ENCODE measurements at regions not wholly inside any gene's neighbourhood (a gene's known extent, or its start where the extent isn't known, plus 50 kb on each side); places are given as distances from the start of the nearest gene placed in this dataset.

DNA sequence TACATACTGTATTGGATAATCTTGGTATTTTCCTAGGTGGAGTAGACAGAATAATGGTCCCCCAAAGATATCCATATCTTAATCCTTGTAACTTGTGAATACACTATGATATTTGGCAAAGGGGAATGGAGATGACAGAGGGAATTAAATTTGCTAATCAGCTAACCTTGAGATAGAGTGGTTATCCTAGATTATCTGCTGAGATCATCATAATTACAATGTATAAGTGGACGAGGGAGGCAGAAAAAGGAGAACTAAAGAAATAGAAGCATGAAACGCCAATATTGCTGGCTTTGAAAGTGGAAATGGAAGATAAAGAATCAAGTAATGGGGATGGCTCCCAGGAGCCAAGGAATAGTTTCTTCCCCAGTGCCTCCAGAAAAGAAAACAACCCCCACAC, 398.7 kb downstream of the NOVA1 start:
- Histone ChIP-seq H3K23ac (ENCODE audit: low read depth, low read length) (no peak overlapping the region), H4K20me1 (ENCODE audit: insufficient read depth, low read length) (no peaks in the 10 kb centered on the region), H3K4me2 (ENCODE audit: low read depth, low read length) (no peak overlapping the region), H2AFZ (replicated peaks; ENCODE audit: low read length, poor library complexity) (no peak overlapping the region), H2BK5ac (ENCODE audit: low read depth, low read length, poor library complexity, severe bottlenecking) (no peak overlapping the region), H3K56ac (ENCODE audit: extremely low read depth, insufficient read depth, low read length) (no peak overlapping the region), H3K9me3 (ENCODE audit: control insufficient read depth, insufficient read depth, low read length) (no peaks in the 10 kb centered on the region), H2AK9ac (replicated peaks; ENCODE audit: low read depth, low read length, poor library complexity) (no peak overlapping the region), H3K27ac (ENCODE audit: insufficient read depth, low read length) (no peak overlapping the region), H3K9ac (ENCODE audit: low read depth, low read length) (no peak overlapping the region), H2BK15ac (ENCODE audit: low read depth, low read length) (no peak overlapping the region), H3K36me3 (ENCODE audit: control insufficient read depth, insufficient read depth, low read length) (no peaks in the 10 kb centered on the region), H3K18ac (ENCODE audit: low read depth, low read length) (no peak overlapping the region), H4K8ac (ENCODE audit: low read depth in 2 of 2, low read length in 2 of 2) (no peak overlapping the region), H3K4me1 (ENCODE audit: control insufficient read depth, insufficient read depth, low read length) (no peaks in the 10 kb centered on the region), H3K4me3 (ENCODE audit: insufficient read depth, low read depth, low read length) (no peak overlapping the region), H4K5ac (ENCODE audit: low read depth, low read length) (no peak overlapping the region), H3K27me3 (ENCODE audit: control insufficient read depth, insufficient read depth, low read length) (no peaks in the 10 kb centered on the region), H3K4ac (ENCODE audit: low read depth, low read length) (no peak overlapping the region), H3K79me1 (ENCODE audit: low read depth in 1 of 2, low read length in 2 of 2) (no peaks in the 10 kb centered on the region), H2AK5ac (ENCODE audit: low read depth, low read length) (no peak overlapping the region), H2BK20ac (ENCODE audit: low read depth, low read length) (no peak overlapping the region), H4K91ac (ENCODE audit: insufficient read depth, low read depth, low read length) (no peak overlapping the region), H2BK120ac (ENCODE audit: low read depth, low read length) (no peak overlapping the region), H3K9me1 (ENCODE audit: insufficient read depth, low read length) (no peaks in the 10 kb centered on the region), H3K14ac (replicated peaks; ENCODE audit: low read depth, low read length) (no peak overlapping the region)
- ATAC-seq (ENCODE audit: low read depth) (no peak), DNase-seq (no peak)
- WGBS, 2 experiments (ENCODE audit: extremely low coverage in 2 of 2, insufficient read length in 1 of 2), result no CpG with 5 or more reads among the region's 2 CpGs
- no TSS peak for BruUV-seq (replicated peaks)
- dilution Hi-C loops (cut with HindIII; ENCODE audit: low sequenced_read_pairs, unreplicated experiment), result no loop called here
- in situ Hi-C loops (cut with MboI; ENCODE audit: low sequenced_read_pairs), result no loop called here
- POLR2A ChIA-PET (ENCODE audit: unreplicated experiment), result no interaction called here
- CTCF ChIA-PET, result no interaction called here
- intact Hi-C loops (cut with micrococcal nuclease), result no loop called here
- TF ChIP-seq MAZ (IDR thresholded peaks at IDR 0.05; ENCODE audit: borderline replicate concordance, low read depth, low read length) (no peak), CEBPB (IDR thresholded peaks at IDR 0.05; ENCODE audit: low read depth, low read length) (no peak), MXI1 (IDR thresholded peaks at IDR 0.05; ENCODE audit: borderline replicate concordance, low read depth, low read length) (no peak), MAFK (IDR thresholded peaks at IDR 0.05; ENCODE audit: low read depth, low read length) (peak; percentile 87), SMC3 (IDR thresholded peaks at IDR 0.05; ENCODE audit: low read depth, low read length) (no peak), POLR2A (IDR thresholded peaks at IDR 0.05; ENCODE audit: low read depth, low read length) (no peak), RFX5 (IDR thresholded peaks at IDR 0.05; ENCODE audit: low read depth, low read length) (no peak)
